GM12875 (cell line): ENCODE measurements at regions not wholly inside any gene's neighbourhood (a gene's known extent, or its start where the extent isn't known, plus 50 kb on each side); places are given as distances from the start of the nearest gene placed in this dataset.

ENCODE experiments used
- H3K4me3 ChIP-seq: one replicate; pipeline ENCODE4 v1.5.1; 2011; ENCODE audit warnings: low read depth, low read length, control low read depth
- TF ChIP-seq, protein P1 (sequence below): IDR thresholded peaks from 2 replicates; pipeline ENCODE4 v1.5.1; 2011; ENCODE audit warnings: low read depth, mild to moderate bottlenecking, control low read depth, inconsistent platforms, low read length, moderate library complexity, borderline replicate concordance; ENCODE audit not compliant: insufficient read depth

DNA sequence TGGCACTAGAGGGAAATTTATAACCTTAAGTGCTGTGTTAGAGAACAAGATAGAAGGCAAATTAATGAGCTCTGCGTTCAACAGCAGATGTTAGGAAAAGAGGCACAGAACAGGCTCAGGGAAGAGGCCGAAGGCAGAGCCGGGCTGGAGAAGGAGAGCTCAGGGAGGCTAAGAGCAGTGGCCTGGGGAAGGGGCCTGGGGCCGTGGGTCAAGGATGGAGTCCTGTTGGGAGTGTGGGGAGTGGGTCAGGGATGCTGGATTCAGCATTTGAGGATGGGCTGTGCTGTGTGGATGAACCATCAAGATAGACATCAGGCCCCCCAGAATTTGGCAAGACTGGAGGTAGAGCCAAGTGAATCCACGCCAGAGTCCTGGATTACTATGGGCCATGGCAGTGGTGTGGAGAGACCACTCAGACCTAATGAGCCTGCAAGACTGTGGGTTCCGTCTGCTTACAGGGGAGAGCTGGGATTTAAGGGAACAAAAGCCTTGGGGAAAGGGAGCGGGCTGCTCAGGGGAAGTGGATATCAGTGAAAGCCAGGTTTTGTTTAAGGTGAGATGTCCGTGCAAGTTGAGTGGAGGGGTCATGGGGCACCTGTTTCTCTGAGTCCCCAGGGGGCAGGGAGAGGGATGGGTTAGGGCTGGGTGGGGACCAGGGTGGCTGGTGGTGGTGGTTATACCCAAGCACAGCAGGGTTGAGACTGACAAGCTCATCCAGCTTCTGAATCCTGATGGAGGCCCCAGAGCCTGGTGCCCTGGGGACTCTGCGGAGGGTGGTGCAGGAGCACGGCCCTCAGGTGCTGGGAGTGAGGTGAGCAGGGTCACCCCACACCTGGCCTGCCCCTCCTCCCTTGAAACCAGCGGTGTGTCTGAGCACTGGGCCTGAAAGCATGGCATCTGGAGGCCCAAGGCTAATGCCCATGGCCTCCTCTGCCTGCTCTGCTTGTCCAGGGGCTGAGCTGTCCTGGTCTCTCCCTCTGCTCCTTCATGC, 101.7 kb downstream of the BMS1 start:
- TF ChIP-seq, protein P1, sequence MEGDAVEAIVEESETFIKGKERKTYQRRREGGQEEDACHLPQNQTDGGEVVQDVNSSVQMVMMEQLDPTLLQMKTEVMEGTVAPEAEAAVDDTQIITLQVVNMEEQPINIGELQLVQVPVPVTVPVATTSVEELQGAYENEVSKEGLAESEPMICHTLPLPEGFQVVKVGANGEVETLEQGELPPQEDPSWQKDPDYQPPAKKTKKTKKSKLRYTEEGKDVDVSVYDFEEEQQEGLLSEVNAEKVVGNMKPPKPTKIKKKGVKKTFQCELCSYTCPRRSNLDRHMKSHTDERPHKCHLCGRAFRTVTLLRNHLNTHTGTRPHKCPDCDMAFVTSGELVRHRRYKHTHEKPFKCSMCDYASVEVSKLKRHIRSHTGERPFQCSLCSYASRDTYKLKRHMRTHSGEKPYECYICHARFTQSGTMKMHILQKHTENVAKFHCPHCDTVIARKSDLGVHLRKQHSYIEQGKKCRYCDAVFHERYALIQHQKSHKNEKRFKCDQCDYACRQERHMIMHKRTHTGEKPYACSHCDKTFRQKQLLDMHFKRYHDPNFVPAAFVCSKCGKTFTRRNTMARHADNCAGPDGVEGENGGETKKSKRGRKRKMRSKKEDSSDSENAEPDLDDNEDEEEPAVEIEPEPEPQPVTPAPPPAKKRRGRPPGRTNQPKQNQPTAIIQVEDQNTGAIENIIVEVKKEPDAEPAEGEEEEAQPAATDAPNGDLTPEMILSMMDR, result no peak
- H3K4me3 ChIP-seq, result no peak overlapping the region

DNA sequence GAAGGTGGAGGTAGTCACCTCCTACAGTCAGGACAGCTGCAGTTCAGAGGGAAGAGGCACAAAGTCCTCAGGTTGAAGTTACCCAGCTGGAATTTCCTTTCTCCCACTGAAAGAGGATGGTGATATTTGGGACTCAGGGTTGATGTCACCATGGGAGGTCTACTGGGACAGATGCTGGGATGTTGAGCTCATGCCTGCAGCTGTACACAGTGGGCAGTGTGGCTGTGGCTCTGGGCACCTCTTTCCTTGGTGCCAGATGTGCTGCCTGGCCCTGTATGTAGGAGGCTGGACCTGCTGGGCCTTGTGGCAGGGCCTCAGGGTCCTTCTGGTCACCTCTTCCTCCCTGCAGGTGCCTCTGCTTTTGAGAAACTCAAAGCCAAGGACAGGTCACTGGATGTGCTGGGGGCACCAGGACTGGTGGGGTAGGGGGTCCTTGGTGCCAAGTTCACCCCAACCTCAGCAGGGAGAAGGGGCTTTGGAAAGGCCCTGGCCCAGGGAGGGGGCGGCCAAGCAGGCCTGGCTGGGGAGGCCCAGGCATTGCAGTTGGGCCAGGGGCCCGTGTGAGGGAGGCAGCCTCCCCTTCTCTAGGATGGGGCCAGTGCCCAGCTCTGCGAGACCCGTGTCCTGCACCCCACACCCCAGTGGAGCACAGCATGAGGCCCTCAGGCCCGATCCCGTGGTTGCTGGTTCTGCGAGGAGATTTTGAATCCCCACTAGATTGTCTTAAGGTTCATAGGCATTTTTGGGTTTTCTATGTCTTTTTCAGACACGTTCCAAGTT, 103.1 kb downstream of the BMS1 start:
- TF ChIP-seq, protein P1, result no peak

DNA sequence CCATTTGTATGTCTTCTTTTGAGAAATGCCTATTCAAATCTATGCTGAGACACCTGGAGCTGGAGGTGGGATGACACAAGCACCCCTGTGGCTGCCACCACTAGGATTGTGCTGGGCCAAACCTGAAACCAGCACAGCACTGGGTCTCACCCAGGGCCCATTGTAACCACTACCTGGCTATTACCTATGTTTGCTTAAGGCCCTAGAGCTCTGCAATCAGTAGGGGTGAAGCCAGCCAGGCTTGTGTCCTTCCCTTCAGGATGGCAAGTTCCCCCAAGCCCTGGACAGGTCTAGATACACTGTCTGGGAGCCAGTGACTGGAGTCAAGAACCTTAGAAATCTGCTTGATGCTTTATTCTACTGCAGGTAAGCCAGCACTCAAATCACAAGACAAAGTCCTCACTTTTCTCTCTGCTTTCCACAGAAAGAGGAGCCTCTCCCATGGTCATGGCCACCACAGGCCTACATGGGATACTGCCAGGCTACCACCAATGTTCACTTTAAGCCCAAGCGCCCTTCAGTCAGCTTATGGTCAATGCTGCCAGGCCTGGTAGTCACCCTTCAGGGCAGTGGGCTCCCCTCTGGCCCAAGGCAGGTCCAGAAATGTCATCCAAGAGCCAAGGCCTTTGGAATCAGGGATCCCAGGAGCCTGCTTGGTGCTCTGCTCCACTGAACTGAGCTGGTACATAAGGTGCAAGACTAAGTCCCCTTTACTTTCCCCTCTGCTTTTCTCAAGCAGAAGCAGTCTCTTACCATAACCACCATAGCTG, 105.3 kb downstream of the BMS1 start:
- no peak overlapping the region for H3K4me3 ChIP-seq
- TF ChIP-seq, protein P1, result no peak

More for the DNA sequence above, 103.1 kb downstream of the BMS1 start:
- H3K4me3 ChIP-seq, result no peak overlapping the region

DNA sequence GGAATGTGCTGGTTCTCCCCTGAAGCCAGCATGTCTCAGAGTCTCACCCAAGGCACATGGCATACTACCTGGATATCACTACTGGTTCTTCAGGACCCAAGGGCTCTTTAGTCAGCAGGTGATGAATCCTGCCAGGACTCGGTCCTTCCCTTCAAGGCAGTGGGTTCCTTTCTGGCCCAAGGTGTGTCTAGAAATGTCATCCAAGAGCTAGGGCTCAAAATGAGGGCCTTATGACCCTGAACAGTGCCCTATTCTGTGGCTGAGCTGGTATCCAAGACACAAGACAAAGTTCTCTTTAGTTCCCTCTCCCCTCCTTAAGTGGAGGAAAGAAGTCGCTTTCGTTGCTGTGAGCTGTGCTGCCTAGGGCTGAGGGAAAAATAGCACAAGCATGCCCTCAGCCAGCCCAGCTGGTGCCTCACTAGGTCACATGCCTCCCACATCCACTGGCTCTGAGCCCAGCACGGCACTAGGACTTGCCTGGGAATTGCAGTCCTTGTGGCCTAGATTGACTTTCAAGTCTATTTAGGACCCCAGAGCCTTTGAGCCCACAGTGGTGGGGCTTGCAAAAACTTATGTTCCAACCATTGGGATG, 106.0 kb downstream of the BMS1 start:
- TF ChIP-seq, protein P1, result no peak
- no peak overlapping the region for H3K4me3 ChIP-seq

DNA sequence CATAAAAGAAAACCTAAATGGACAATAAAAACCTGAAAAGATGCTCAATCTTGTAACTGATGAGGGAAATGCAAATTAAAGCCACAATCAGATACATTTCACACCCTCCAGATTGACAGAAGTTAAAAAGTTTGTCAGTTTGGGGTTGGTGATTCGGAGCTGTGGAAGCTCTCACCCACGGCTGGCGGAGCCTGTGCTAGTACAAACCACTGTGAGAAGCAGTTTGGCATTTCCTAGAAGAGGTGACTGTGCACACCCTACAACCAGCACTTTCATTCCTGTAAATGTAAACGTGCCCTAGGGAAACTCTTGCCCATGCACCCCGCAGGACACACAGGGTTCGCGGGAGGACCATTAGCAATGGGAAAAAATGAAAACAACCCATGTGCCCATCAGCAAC, 114.1 kb downstream of the BMS1 start:
- TF ChIP-seq, protein P1, result no peak
- no peak overlapping the region for H3K4me3 ChIP-seq
